Kidney (tissue), 13 donors: ENCODE measurements at regions not wholly inside any gene's neighbourhood (a gene's known extent, or its start where the extent isn't known, plus 50 kb on each side); places are given as distances from the start of the nearest gene placed in this dataset.
A peak's percentile ranks its signal among the peaks of the same experiment; 100 is the strongest.

Experiments
- DNase-seq, 5 donors: peaks; one replicate each; pipeline ENCODE4 v3.0.0-alpha.2; 2013 to 2020
- FAIRE-seq: peaks from 2 replicates; lab custom pipeline; 2012; peaks lifted over from hg19 to GRCh38; lab: Jason Lieb, UNC
- H3K27ac ChIP-seq, 2 donors: one replicate each; pipeline ENCODE4 v1.7.0; 2013; ENCODE audit warnings: low read depth in 2 of 2, low read length in 2 of 2, inconsistent platforms in 1 of 2
- H3K27me3 ChIP-seq: one replicate; pipeline ENCODE4 v1.7.1; 2013; ENCODE audit warnings: low read length, inconsistent platforms; ENCODE audit not compliant: control insufficient read depth, insufficient read depth
- H3K36me3 ChIP-seq, 3 donors: one replicate each; pipeline versions ENCODE4 v1.7.0 to v1.7.1; 2013; ENCODE audit warnings: low read length in 3 of 3, control low read depth in 1 of 3, inconsistent platforms in 1 of 3; ENCODE audit not compliant: insufficient read depth in 3 of 3, control insufficient read depth in 2 of 3
- H3K4me1 ChIP-seq, 3 donors: one replicate each; pipeline versions ENCODE4 v1.7.0 to v1.7.1; 2013; ENCODE audit warnings: low read length in 3 of 3, inconsistent platforms in 1 of 3, low read depth in 1 of 3; ENCODE audit not compliant: control insufficient read depth in 2 of 3, insufficient read depth in 2 of 3
- H3K4me3 ChIP-seq, 3 donors: one replicate each; pipeline versions ENCODE4 v1.7.0 to v1.8.1; 2013; ENCODE audit warnings: low read length in 3 of 3, control low read depth in 1 of 3, inconsistent platforms in 1 of 3
- H3K9ac ChIP-seq, 3 donors: one replicate each; pipeline versions ENCODE4 v1.7.0 to v1.7.1; 2013; ENCODE audit warnings: low read length in 3 of 3, control low read depth in 1 of 3, inconsistent platforms in 1 of 3
- H3K9me3 ChIP-seq, 3 donors: one replicate each; pipeline versions ENCODE4 v1.7.0 to v1.7.1; 2013; ENCODE audit warnings: low read length in 3 of 3, control low read depth in 1 of 3, inconsistent platforms in 1 of 3; ENCODE audit not compliant: control insufficient read depth in 2 of 3, insufficient read depth in 1 of 3
- intact Hi-C: fragments of 100-400 bp; cut with DNase I; formaldehyde crosslinking; loops from one replicate; pipeline ENCODE4 v1.11.1; 2022
- TF ChIP-seq, protein P1 (sequence below): IDR thresholded peaks from 3 replicates; pipeline ENCODE4 v1.5.1; 2012; ENCODE audit warnings: mild to moderate bottlenecking, moderate library complexity, borderline replicate concordance; ENCODE audit not compliant: insufficient read depth; ENCODE audit errors: extremely low read depth
- donor health status: control.
- donor health status: control.
- donor health status: control.
- donor health status: control.
- donor health status: control.
- donor health status: DM: yes; HTN: yes; CAD: no.
- donor health status: Normal renal cell carcinoma (clear cell type).

DNA sequence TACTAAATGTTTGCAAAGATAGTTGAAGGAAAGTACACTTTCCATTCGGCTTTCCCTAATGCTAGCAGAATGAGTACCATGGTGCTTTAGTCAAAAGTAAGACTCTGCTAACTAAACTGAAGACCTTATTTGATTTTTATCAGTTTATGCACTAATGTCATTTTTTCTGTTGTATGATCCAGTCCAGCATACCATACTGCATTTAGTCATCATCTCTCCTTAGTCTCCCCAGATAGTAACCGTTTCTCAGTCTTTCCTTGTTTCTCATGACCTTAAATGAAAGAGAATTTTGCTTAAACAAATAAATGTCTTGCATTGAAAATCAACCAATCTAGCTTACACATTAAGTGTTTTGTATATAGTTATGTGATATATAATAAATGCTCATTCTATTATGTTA, 529.5 kb upstream of the SEMA3D start:
- FAIRE-seq: no peak

GRCh38 chr7:85714951-85715350, 528.1 kb upstream of the SEMA3D start:
- Histone ChIP-seq H3K4me1 (peaks cover 0 to 3% (median 0%) of the 10 kb centered on the region in 3 donors), H3K4me3 (no peak overlapping the region), H3K9ac (no peak overlapping the region), H3K27ac (no peak overlapping the region), H3K36me3 (no peaks in the 10 kb centered on the region), H3K27me3 (no peaks in the 10 kb centered on the region), H3K9me3 (no peaks in the 10 kb centered on the region)
- no peak for FAIRE-seq
- DNase-seq: peak in 1 of 5 donors; percentile 26
- intact Hi-C loops: no loop called here
- TF ChIP-seq, protein P1, sequence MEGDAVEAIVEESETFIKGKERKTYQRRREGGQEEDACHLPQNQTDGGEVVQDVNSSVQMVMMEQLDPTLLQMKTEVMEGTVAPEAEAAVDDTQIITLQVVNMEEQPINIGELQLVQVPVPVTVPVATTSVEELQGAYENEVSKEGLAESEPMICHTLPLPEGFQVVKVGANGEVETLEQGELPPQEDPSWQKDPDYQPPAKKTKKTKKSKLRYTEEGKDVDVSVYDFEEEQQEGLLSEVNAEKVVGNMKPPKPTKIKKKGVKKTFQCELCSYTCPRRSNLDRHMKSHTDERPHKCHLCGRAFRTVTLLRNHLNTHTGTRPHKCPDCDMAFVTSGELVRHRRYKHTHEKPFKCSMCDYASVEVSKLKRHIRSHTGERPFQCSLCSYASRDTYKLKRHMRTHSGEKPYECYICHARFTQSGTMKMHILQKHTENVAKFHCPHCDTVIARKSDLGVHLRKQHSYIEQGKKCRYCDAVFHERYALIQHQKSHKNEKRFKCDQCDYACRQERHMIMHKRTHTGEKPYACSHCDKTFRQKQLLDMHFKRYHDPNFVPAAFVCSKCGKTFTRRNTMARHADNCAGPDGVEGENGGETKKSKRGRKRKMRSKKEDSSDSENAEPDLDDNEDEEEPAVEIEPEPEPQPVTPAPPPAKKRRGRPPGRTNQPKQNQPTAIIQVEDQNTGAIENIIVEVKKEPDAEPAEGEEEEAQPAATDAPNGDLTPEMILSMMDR: no peak

More for the DNA sequence above, 529.5 kb upstream of the SEMA3D start:
- peaks cover 0 to 7% (median 0%) of the 10 kb centered on the region in 3 donors for H3K4me1 ChIP-seq
- TF ChIP-seq, protein P1: no peak
- intact Hi-C loops: no loop called here
- no peaks in the 10 kb centered on the region for H3K27me3 ChIP-seq
- no peaks in the 10 kb centered on the region for H3K9me3 ChIP-seq
- no peak overlapping the region for H3K27ac ChIP-seq
- no peak overlapping the region for H3K9ac ChIP-seq
- no peak for DNase-seq
- no peak overlapping the region for H3K4me3 ChIP-seq
- H3K36me3 ChIP-seq: no peaks in the 10 kb centered on the region

DNA sequence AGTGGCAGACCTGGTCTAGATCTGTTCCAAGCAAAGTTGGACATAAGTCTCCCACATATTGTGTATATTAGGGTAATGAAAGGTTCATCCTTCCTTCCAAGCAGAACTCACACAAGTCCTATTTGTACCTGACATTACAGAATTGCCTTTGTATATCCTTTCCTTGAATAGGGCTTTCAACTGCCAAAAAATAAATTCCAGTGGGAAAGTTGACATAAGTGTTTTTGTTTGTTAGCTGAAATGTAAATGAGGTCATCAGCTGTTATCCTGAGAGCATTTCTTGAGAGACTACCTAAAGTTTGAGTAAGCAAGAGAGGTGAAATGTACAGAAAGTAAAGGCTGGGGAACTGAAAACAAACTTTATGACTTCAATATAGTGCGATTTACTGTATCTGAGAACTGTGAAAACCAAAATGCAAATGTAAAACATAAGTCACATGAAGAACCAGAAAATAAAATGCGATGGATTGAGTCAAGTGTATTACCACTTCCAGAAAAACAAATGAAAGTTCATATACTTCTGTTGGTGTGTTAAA, 527.3 kb upstream of the SEMA3D start:
- FAIRE-seq: no peak
- no peak overlapping the region for H3K27ac ChIP-seq
- intact Hi-C loops: no loop called here
- no peak overlapping the region for H3K4me3 ChIP-seq
- TF ChIP-seq, protein P1: no peak
- H3K9me3 ChIP-seq: no peaks in the 10 kb centered on the region
- H3K9ac ChIP-seq: no peak overlapping the region
- no peak for DNase-seq
- no peaks in the 10 kb centered on the region for H3K4me1 ChIP-seq
- H3K36me3 ChIP-seq: no peaks in the 10 kb centered on the region
- no peaks in the 10 kb centered on the region for H3K27me3 ChIP-seq

- DNase-seq (peak in 1 of 5 donors; percentile 3), FAIRE-seq (no peak)
- H3K9ac ChIP-seq: no peak overlapping the region
- no peak overlapping the region for H3K27ac ChIP-seq
- TF ChIP-seq, protein P1: no peak
- intact Hi-C loops: no loop called here
- no peaks in the 10 kb centered on the region for H3K9me3 ChIP-seq
- H3K4me3 ChIP-seq: no peak overlapping the region
- H3K36me3 ChIP-seq: no peaks in the 10 kb centered on the region
- H3K27me3 ChIP-seq: no peaks in the 10 kb centered on the region
- no peaks in the 10 kb centered on the region for H3K4me1 ChIP-seq
Measured at GRCh38 chr7:85713171-85713570, 526.3 kb upstream of the SEMA3D start.
